Glomerular visceral epithelial cell (primary cell): ENCODE measurements at regions not wholly inside any gene's neighbourhood (a gene's known extent, or its start where the extent isn't known, plus 50 kb on each side); places are given as distances from the start of the nearest gene placed in this dataset.

Experiments
- DNase-seq: peaks from one replicate; pipeline ENCODE4 v3.0.0-alpha.2; 2016; ENCODE audit errors: extremely low spot score

- DNase-seq: no peak
Measured at GRCh38 chr20:39424962-39425678, 463.0 kb downstream of the DHX35 start.

- no peak for DNase-seq
Measured at GRCh38 chr20:39421571-39422105, 459.5 kb downstream of the DHX35 start.

- no peak for DNase-seq
Measured at GRCh38 chr20:39412091-39412490, 449.9 kb downstream of the DHX35 start.

- no peak for DNase-seq
Measured at GRCh38 chr20:39399463-39399862, 437.3 kb downstream of the DHX35 start.

- DNase-seq: no peak
Measured at GRCh38 chr20:39398656-39399055, 436.5 kb downstream of the DHX35 start.

GRCh38 chr20:39397646-39398045, 435.5 kb downstream of the DHX35 start:
- DNase-seq: no peak

GRCh38 chr20:39395478-39396291, 433.5 kb downstream of the DHX35 start:
- no peak for DNase-seq

GRCh38 chr20:39394461-39394860, 432.3 kb downstream of the DHX35 start:
- no peak for DNase-seq

GRCh38 chr20:39390186-39390585, 428.0 kb downstream of the DHX35 start:
- no peak for DNase-seq

GRCh38 chr20:39381595-39381994, 419.5 kb downstream of the DHX35 start:
- DNase-seq: no peak

GRCh38 chr20:39378776-39379175, 416.6 kb downstream of the DHX35 start:
- no peak for DNase-seq

- DNase-seq: no peak
Measured at GRCh38 chr20:39376788-39377187, 414.6 kb downstream of the DHX35 start.

GRCh38 chr20:39364320-39364719, 402.2 kb downstream of the DHX35 start:
- no peak for DNase-seq

- no peak for DNase-seq
Measured at GRCh38 chr20:39359981-39360620, 398.0 kb downstream of the DHX35 start.

- DNase-seq: no peak
Measured at GRCh38 chr20:39358052-39358451, 395.9 kb downstream of the DHX35 start.

GRCh38 chr20:39356908-39357307, 394.8 kb downstream of the DHX35 start:
- no peak for DNase-seq

- DNase-seq: no peak
Measured at GRCh38 chr20:39349240-39349639, 387.1 kb downstream of the DHX35 start.

- DNase-seq: no peak
Measured at GRCh38 chr20:39347626-39348025, 385.5 kb downstream of the DHX35 start.

- no peak for DNase-seq
Measured at GRCh38 chr20:39342463-39342862, 380.3 kb downstream of the DHX35 start.

- DNase-seq: no peak
Measured at GRCh38 chr20:39338469-39339376, 376.6 kb downstream of the DHX35 start.

GRCh38 chr20:39333211-39333610, 371.1 kb downstream of the DHX35 start:
- DNase-seq: no peak
